22Rv1 (cell line): ENCODE measurements at regions not wholly inside any gene's neighbourhood (a gene's known extent, or its start where the extent isn't known, plus 50 kb on each side); places are given as distances from the start of the nearest gene placed in this dataset.

Source experiments
- CTCF ChIP-seq: fragments of 450-650 bp; IDR thresholded peaks from 2 replicates; pipeline ENCODE4 v1.5.1; 2017; ENCODE audit warnings: mild to moderate bottlenecking
- ZFX ChIP-seq: fragments of 450-650 bp; IDR thresholded peaks from 2 replicates; pipeline ENCODE4 v1.6.1; 2017; ENCODE audit warnings: antibody characterized with exemption, borderline replicate concordance

- TF ChIP-seq CTCF (no peak), ZFX (no peak)
These were observed 120.7 kb upstream of the SPATA31C2 start for GRCh38 chr9:88259001-88259400.
